PC-9 (cell line): ENCODE measurements at regions not wholly inside any gene's neighbourhood (a gene's known extent, or its start where the extent isn't known, plus 50 kb on each side); places are given as distances from the start of the nearest gene placed in this dataset.

Experiments used
- CTCF ChIP-seq: fragments of 200-600 bp; sonication (generic); conservative IDR thresholded peaks from 2 replicates; pipeline ENCODE4 v1.6.1; 2017; ENCODE audit warnings: mixed run types, antibody characterized with exemption, mild to moderate bottlenecking, moderate library complexity
- EZH2 ChIP-seq: fragments of 200-600 bp; sonication (generic); IDR thresholded peaks from 2 replicates; pipeline ENCODE4 v1.8.0; 2017; ENCODE audit warnings: antibody characterized with exemption, low read depth

- TF ChIP-seq EZH2 (no peak), CTCF (no peak)
These were observed 178.3 kb downstream of the TMA16 start for GRCh38 chr4:163672751-163673150.
